ENCODE measurements at regions not wholly inside any gene's neighbourhood (a gene's known extent, or its start where the extent isn't known, plus 50 kb on each side); places are given as distances from the start of the nearest gene placed in this dataset.

DNA sequence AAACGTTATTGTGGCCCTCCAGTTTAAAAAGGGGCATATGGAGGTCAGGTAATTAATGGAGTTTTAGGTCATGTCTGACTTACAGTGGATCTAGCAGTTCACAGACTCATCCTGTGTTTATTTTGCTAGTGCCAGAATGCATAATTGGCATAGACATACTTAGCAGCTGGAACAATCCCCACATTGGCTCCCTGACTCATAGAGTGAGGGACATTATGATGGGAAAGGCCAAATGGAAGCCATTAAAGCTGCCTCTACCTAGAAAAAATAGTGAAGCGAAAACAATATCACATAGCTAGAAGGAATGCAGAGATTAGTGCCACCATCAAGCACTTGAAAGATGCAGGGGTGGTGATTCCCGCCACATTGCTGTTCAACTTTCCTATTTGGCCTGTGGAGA is 610.7 kb downstream of the SLITRK5 start (continued):
- TF ChIP-seq, protein P1, sequence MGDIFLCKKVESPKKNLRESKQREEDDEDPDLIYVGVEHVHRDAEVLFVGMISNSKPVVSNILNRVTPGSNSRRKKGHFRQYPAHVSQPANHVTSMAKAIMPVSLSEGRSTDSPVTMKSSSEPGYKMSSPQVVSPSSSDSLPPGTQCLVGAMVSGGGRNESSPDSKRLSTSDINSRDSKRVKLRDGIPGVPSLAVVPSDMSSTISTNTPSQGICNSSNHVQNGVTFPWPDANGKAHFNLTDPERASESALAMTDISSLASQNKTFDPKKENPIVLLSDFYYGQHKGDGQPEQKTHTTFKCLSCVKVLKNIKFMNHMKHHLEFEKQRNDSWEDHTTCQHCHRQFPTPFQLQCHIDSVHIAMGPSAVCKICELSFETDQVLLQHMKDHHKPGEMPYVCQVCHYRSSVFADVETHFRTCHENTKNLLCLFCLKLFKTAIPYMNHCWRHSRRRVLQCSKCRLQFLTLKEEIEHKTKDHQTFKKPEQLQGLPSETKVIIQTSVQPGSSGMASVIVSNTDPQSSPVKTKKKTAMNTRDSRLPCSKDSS (IDR thresholded peaks at IDR 0.05; ENCODE audit: low read depth, partially characterized antibody) = no peak
- no peak for TF ChIP-seq MTA1 (IDR thresholded peaks at IDR 0.05; ENCODE audit: borderline replicate concordance)

GRCh38 chr13:88285329-88285728 is 614.2 kb downstream of the SLITRK5 start:
- Histone ChIP-seq H3K27ac (ENCODE audit: extremely low read depth, low read depth, low read length) (no peak overlapping the region), H3K79me2 (ENCODE audit: control insufficient read depth, insufficient read depth, low read length) (no peaks in the 10 kb centered on the region)

More at GRCh38 chr13:88285329-88285728, 614.2 kb downstream of the SLITRK5 start:
- in situ Hi-C loops (cut with MboI) = no loop called here
- Histone ChIP-seq H3K4me3 (no peak overlapping the region), H3K27me3 (ENCODE audit: control insufficient read depth in 2 of 2, insufficient read depth in 2 of 2, low read length in 2 of 2) (no peaks in the 10 kb centered on the region), H2AFZ (ENCODE audit: low read depth, low read length) (no peak overlapping the region), H3K4me2 (ENCODE audit: insufficient read depth, low read length) (no peak overlapping the region), H3K9me3 (replicated peaks; ENCODE audit: control insufficient read depth, insufficient read depth, low read depth, low read length) (no peaks in the 10 kb centered on the region), H3K9me1 (ENCODE audit: control insufficient read depth, insufficient read depth, low read length) (no peaks in the 10 kb centered on the region), H4K20me1 (replicated peaks; ENCODE audit: control insufficient read depth, insufficient read depth, low read length) (no peaks in the 10 kb centered on the region), H3K36me3 (ENCODE audit: control insufficient read depth, insufficient read depth, low read length) (no peaks in the 10 kb centered on the region), H3K4me1 (replicated peaks in 1 of 2; ENCODE audit: control insufficient read depth in 2 of 2, insufficient read depth in 2 of 2, low read length in 2 of 2) (no peaks in the 10 kb centered on the region), H3K9ac (ENCODE audit: insufficient read depth in 1 of 2, low read depth in 2 of 2, low read length in 2 of 2) (no peak overlapping the region)
- no TSS peak for BruUV-seq (replicated peaks)
- 0% methylated on average over 4 of the region's 4 CpGs for WGBS (ENCODE audit: insufficient coverage, low coverage, missing lambda C conversion rate)
- no peak for FAIRE-seq
- TF ChIP-seq NCOA1 (IDR thresholded peaks at IDR 0.05; ENCODE audit: low read depth) (no peak), MAZ (CRISPR knock-in tag; conservative IDR thresholded peaks at IDR 0.05 in 1 of 2, IDR thresholded peaks at IDR 0.05 in 1 of 2) (no peak), E2F3 (CRISPR knock-in tag; IDR thresholded peaks at IDR 0.05) (no peak), HDAC8 (tag; IDR thresholded peaks at IDR 0.05) (no peak), KDM5B (IDR thresholded peaks at IDR 0.05; ENCODE audit: insufficient replicate concordance, low read depth, low read length) (no peak), ELF4 (CRISPR knock-in tag; IDR thresholded peaks at IDR 0.05) (no peak), EP300 (IDR thresholded peaks at IDR 0.05; ENCODE audit: low read length) (no peak), SMARCE1 (IDR thresholded peaks at IDR 0.05) (no peak), TSC22D4 (tag; IDR thresholded peaks at IDR 0.05) (no peak), ZNF124 (CRISPR knock-in tag; IDR thresholded peaks at IDR 0.05) (no peak)
- TF ChIP-seq, protein P2, sequence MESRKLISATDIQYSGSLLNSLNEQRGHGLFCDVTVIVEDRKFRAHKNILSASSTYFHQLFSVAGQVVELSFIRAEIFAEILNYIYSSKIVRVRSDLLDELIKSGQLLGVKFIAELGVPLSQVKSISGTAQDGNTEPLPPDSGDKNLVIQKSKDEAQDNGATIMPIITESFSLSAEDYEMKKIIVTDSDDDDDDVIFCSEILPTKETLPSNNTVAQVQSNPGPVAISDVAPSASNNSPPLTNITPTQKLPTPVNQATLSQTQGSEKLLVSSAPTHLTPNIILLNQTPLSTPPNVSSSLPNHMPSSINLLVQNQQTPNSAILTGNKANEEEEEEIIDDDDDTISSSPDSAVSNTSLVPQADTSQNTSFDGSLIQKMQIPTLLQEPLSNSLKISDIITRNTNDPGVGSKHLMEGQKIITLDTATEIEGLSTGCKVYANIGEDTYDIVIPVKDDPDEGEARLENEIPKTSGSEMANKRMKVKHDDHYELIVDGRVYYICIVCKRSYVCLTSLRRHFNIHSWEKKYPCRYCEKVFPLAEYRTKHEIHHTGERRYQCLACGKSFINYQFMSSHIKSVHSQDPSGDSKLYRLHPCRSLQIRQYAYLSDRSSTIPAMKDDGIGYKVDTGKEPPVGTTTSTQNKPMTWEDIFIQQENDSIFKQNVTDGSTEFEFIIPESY (CRISPR knock-in tag; IDR thresholded peaks at IDR 0.05) = no peak
- TF ChIP-seq, protein P3, sequence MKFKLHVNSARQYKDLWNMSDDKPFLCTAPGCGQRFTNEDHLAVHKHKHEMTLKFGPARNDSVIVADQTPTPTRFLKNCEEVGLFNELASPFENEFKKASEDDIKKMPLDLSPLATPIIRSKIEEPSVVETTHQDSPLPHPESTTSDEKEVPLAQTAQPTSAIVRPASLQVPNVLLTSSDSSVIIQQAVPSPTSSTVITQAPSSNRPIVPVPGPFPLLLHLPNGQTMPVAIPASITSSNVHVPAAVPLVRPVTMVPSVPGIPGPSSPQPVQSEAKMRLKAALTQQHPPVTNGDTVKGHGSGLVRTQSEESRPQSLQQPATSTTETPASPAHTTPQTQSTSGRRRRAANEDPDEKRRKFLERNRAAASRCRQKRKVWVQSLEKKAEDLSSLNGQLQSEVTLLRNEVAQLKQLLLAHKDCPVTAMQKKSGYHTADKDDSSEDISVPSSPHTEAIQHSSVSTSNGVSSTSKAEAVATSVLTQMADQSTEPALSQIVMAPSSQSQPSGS (CRISPR knock-in tag; IDR thresholded peaks at IDR 0.05) = no peak
- ChIA-PET CTCF (ENCODE audit: low intra/inter-chr PET ratio) (no interaction called here), POLR2A (no interaction called here)
- intact Hi-C loops (cut with micrococcal nuclease) = no loop called here
- no peak for ATAC-seq
- DNase-seq (ENCODE audit: extremely low read depth in 1 of 4, low spot score in 3 of 4) = no peak

Measured in K562 (cell line).